AG09309 (cell line): ENCODE measurements at regions not wholly inside any gene's neighbourhood (a gene's known extent, or its start where the extent isn't known, plus 50 kb on each side); places are given as distances from the start of the nearest gene placed in this dataset.

ENCODE experiments used
- DNase-seq: peaks from one replicate; pipeline ENCODE4 v3.0.0-alpha.2; 2010; ENCODE audit warnings: low read depth
- H3K4me3 ChIP-seq: 2 replicates; pipeline ENCODE4 v1.5.1; 2011; ENCODE audit warnings: mild to moderate bottlenecking, low read depth, low read length, moderate library complexity; ENCODE audit not compliant: control insufficient read depth
- CTCF ChIP-seq: IDR thresholded peaks from 2 replicates; pipeline ENCODE4 v1.5.1; 2011; ENCODE audit warnings: mild to moderate bottlenecking, low read depth, low read length, inconsistent platforms; ENCODE audit not compliant: insufficient read depth, control insufficient read depth; ENCODE audit errors: missing control alignments

GRCh38 chr4:174586651-174587050 lies 64.4 kb upstream of the HPGD start:
- no peak for DNase-seq
- no peak for TF ChIP-seq CTCF
- H3K4me3 ChIP-seq: no peak overlapping the region

GRCh38 chr4:174583056-174583455 lies 60.8 kb upstream of the HPGD start:
- DNase-seq: no peak
- no peak overlapping the region for H3K4me3 ChIP-seq
- no peak for TF ChIP-seq CTCF

GRCh38 chr4:174582463-174582862 lies 60.2 kb upstream of the HPGD start:
- no peak overlapping the region for H3K4me3 ChIP-seq
- no peak for TF ChIP-seq CTCF
- no peak for DNase-seq

- no peak for DNase-seq
- H3K4me3 ChIP-seq: no peak overlapping the region
- TF ChIP-seq CTCF: no peak
These were observed 59.6 kb upstream of the HPGD start for GRCh38 chr4:174581901-174582300.

GRCh38 chr4:174580597-174580996 lies 58.3 kb upstream of the HPGD start:
- no peak overlapping the region for H3K4me3 ChIP-seq
- DNase-seq: no peak
- TF ChIP-seq CTCF: no peak

- no peak overlapping the region for H3K4me3 ChIP-seq
- no peak for DNase-seq
- TF ChIP-seq CTCF: no peak
These were observed 57.1 kb upstream of the HPGD start for GRCh38 chr4:174579421-174579820.

GRCh38 chr4:174578366-174578765 lies 56.1 kb upstream of the HPGD start:
- H3K4me3 ChIP-seq: no peak overlapping the region
- no peak for TF ChIP-seq CTCF
- DNase-seq: peak; percentile 5
